ENCODE measurements at regions not wholly inside any gene's neighbourhood (a gene's known extent, or its start where the extent isn't known, plus 50 kb on each side); places are given as distances from the start of the nearest gene placed in this dataset.
"Not testable (repeated sequence)": the region's sequence is repeated elsewhere in the genome, so short reads cannot be mapped to it uniquely, and the experiment has no call there.

GRCh38 chr14:106410229-106410628, 883.8 kb downstream of the TMEM121 start:
- ATAC-seq; H3K9me3 ChIP-seq; H3K36me3 ChIP-seq (ENCODE audit: insufficient read depth in 1 of 2, low read depth in 1 of 2); H3K4me3 ChIP-seq; H3K27ac ChIP-seq; intact Hi-C loops (cut with DNase I); DNase-seq; H3K27me3 ChIP-seq (ENCODE audit: insufficient read depth in 3 of 3, low read length in 2 of 3); H3K4me1 ChIP-seq: not testable (repeated sequence)
- 56 to 59% (median 59%) methylated on average over 9 of the region's 9 CpGs for WGBS, 3 donors

- H3K27me3 ChIP-seq (ENCODE audit: insufficient read depth in 3 of 3, low read length in 2 of 3): no peaks in the 10 kb centered on the region
- no peak overlapping the region for H3K4me3 ChIP-seq
- H3K36me3 ChIP-seq (ENCODE audit: insufficient read depth in 1 of 2, low read depth in 1 of 2): no peaks in the 10 kb centered on the region
- no peak for DNase-seq
- H3K4me1 ChIP-seq: no peaks in the 10 kb centered on the region
- intact Hi-C loops (cut with DNase I): no loop called here
- 15 to 39% (median 20%) methylated on average over 1 of the region's 1 CpG for WGBS, 3 donors
- no peaks in the 10 kb centered on the region for H3K9me3 ChIP-seq
- H3K27ac ChIP-seq: no peak overlapping the region
- no peak for TF ChIP-seq CTCF (IDR thresholded peaks at IDR 0.05)
- ATAC-seq: no peak
Observed at GRCh38 chr14:106414464-106414863, 888.1 kb downstream of the TMEM121 start.

GRCh38 chr14:106417224-106418049, 891.1 kb downstream of the TMEM121 start:
- ATAC-seq: peak in 1 of 4 donors; percentile 48
- H3K36me3 ChIP-seq (ENCODE audit: insufficient read depth in 1 of 2, low read depth in 1 of 2): no peaks in the 10 kb centered on the region
- intact Hi-C loops (cut with DNase I): no loop called here
- no peaks in the 10 kb centered on the region for H3K9me3 ChIP-seq
- 62 to 74% (median 68%) methylated on average over 13 of the region's 13 CpGs for WGBS, 3 donors
- H3K27me3 ChIP-seq (ENCODE audit: insufficient read depth in 3 of 3, low read length in 2 of 3): no peaks in the 10 kb centered on the region
- DNase-seq: peak; percentile 34 to 64
- peak; percentile 21 for TF ChIP-seq CTCF (IDR thresholded peaks at IDR 0.05)
- H3K27ac ChIP-seq: no peak overlapping the region
- no peak overlapping the region for H3K4me3 ChIP-seq
- no peaks in the 10 kb centered on the region for H3K4me1 ChIP-seq

- TF ChIP-seq CTCF (IDR thresholded peaks at IDR 0.05): no peak
- 49 to 59% (median 57%) methylated on average over 5 of the region's 5 CpGs for WGBS, 3 donors
- Histone ChIP-seq H3K4me1 (no peaks in the 10 kb centered on the region), H3K9me3 (no peaks in the 10 kb centered on the region), H3K4me3 (no peak overlapping the region), H3K27ac (no peak overlapping the region), H3K36me3 (ENCODE audit: insufficient read depth in 1 of 2, low read depth in 1 of 2) (no peaks in the 10 kb centered on the region), H3K27me3 (ENCODE audit: insufficient read depth in 3 of 3, low read length in 2 of 3) (no peaks in the 10 kb centered on the region)
- ATAC-seq (no peak), DNase-seq (no peak)
- intact Hi-C loops (cut with DNase I): no loop called here
Observed at GRCh38 chr14:106419376-106419965, 893.1 kb downstream of the TMEM121 start.

- H3K4me1 ChIP-seq; H3K9me3 ChIP-seq; ATAC-seq; H3K4me3 ChIP-seq; H3K27ac ChIP-seq; intact Hi-C loops (cut with DNase I); H3K27me3 ChIP-seq (ENCODE audit: insufficient read depth in 3 of 3, low read length in 2 of 3); H3K36me3 ChIP-seq (ENCODE audit: insufficient read depth in 1 of 2, low read depth in 1 of 2); DNase-seq: not testable (repeated sequence)
- 55 to 67% (median 57%) methylated on average over 19 to 20 of the region's 20 CpGs for WGBS, 3 donors
Observed at GRCh38 chr14:106421431-106422033, 895.1 kb downstream of the TMEM121 start.
